HepG2 (cell line): ENCODE measurements at regions not wholly inside any gene's neighbourhood (a gene's known extent, or its start where the extent isn't known, plus 50 kb on each side); places are given as distances from the start of the nearest gene placed in this dataset.

Experiments
- AKAP8 ChIP-seq: sonication (generic); formaldehyde crosslinking; IDR thresholded peaks from 2 replicates; pipeline ENCODE4 v1.5.1; 2020; ENCODE audit warnings: mild to moderate bottlenecking, missing genetic modification reagents
- FOXA1 ChIP-seq, 2 experiments: fragments of 450-650 bp in 1 of 2; sonication (generic) in 1 of 2; formaldehyde crosslinking in 1 of 2; IDR thresholded peaks; 2 replicates each; pipeline versions ENCODE4 v1.4.0 to v1.6.1; 2016 to 2020; ENCODE audit warnings: missing genetic modification reagents in 1 of 2
- FOXP1 ChIP-seq, 2 experiments: fragments of 450-650 bp in 1 of 2; IDR thresholded peaks; 2 replicates each; pipeline ENCODE4 v1.6.1; 2017 to 2018; ENCODE audit warnings: antibody characterized with exemption in 1 of 2
- HOXD1 ChIP-seq: sonication (generic); formaldehyde crosslinking; IDR thresholded peaks from 2 replicates; pipeline ENCODE4 v1.5.0; 2020; ENCODE audit warnings: missing genetic modification reagents
- NBN ChIP-seq: fragments of 450-650 bp; conservative IDR thresholded peaks from 2 replicates; pipeline ENCODE4 v1.6.1; 2017
- PAX8 ChIP-seq: sonication (generic); formaldehyde crosslinking; IDR thresholded peaks from 2 replicates; pipeline ENCODE4 v1.8.0; 2022; ENCODE audit warnings: mild to moderate bottlenecking, missing genetic modification reagents, borderline replicate concordance
- PRMT3 ChIP-seq: sonication (generic); formaldehyde crosslinking; IDR thresholded peaks from 2 replicates; pipeline ENCODE4 v1.8.1; 2022; ENCODE audit warnings: low read depth, mild to moderate bottlenecking, moderate library complexity, missing genetic modification reagents, borderline replicate concordance
- RARA ChIP-seq: IDR thresholded peaks from 2 replicates; pipeline ENCODE4 v1.6.1; 2016; ENCODE audit warnings: missing genetic modification reagents, missing compliant biosample characterization
- TARDBP ChIP-seq: sonication (generic); formaldehyde crosslinking; IDR thresholded peaks from 2 replicates; pipeline ENCODE4 v1.8.0; 2022; ENCODE audit warnings: mild to moderate bottlenecking, missing genetic modification reagents
- TGIF2 ChIP-seq: IDR thresholded peaks from 2 replicates; pipeline ENCODE4 v1.6.1; 2016; ENCODE audit warnings: control low read depth, missing compliant biosample characterization
- ZMYM3 ChIP-seq: sonication (generic); formaldehyde crosslinking; IDR thresholded peaks from 2 replicates; pipeline ENCODE4 v1.5.1; 2020; ENCODE audit warnings: mild to moderate bottlenecking, missing genetic modification reagents
- ZNF331 ChIP-seq: sonication (generic); formaldehyde crosslinking; IDR thresholded peaks from 2 replicates; pipeline ENCODE4 v1.4.0; 2020; ENCODE audit warnings: missing genetic modification reagents
- ZNF674 ChIP-seq: sonication (generic); formaldehyde crosslinking; IDR thresholded peaks from 2 replicates; pipeline ENCODE4 v1.5.0; 2020; ENCODE audit warnings: low read depth, mild to moderate bottlenecking, missing genetic modification reagents
- ZNF766 ChIP-seq: sonication (generic); formaldehyde crosslinking; IDR thresholded peaks from 2 replicates; pipeline ENCODE4 v1.5.0; 2020; ENCODE audit warnings: missing genetic modification reagents, borderline replicate concordance
- ZSCAN21 ChIP-seq: sonication (generic); formaldehyde crosslinking; IDR thresholded peaks from 2 replicates; pipeline ENCODE4 v1.8.0; 2022; ENCODE audit warnings: mild to moderate bottlenecking, missing genetic modification reagents, moderate library complexity, borderline replicate concordance
- TF ChIP-seq, protein P1 (sequence below): IDR thresholded peaks from 2 replicates; pipeline ENCODE4 v1.6.1; 2016; ENCODE audit warnings: low read depth
- TF ChIP-seq, protein P2 (sequence below): sonication (generic); formaldehyde crosslinking; IDR thresholded peaks from 2 replicates; pipeline ENCODE4 v1.4.0; 2020; ENCODE audit warnings: low read depth, mild to moderate bottlenecking, missing genetic modification reagents
- TF ChIP-seq, protein P3 (sequence below): sonication (generic); formaldehyde crosslinking; IDR thresholded peaks from 2 replicates; pipeline ENCODE4 v1.8.1; 2023; ENCODE audit warnings: mild to moderate bottlenecking, missing genetic modification reagents
- TF ChIP-seq, protein P4 (sequence below): sonication (generic); formaldehyde crosslinking; IDR thresholded peaks from 2 replicates; pipeline ENCODE4 v1.8.1; 2023; ENCODE audit warnings: missing genetic modification reagents, mild to moderate bottlenecking, borderline replicate concordance
- TF ChIP-seq, protein P5 (sequence below): sonication (generic); formaldehyde crosslinking; IDR thresholded peaks from 2 replicates; pipeline ENCODE4 v1.5.0; 2020; ENCODE audit warnings: mild to moderate bottlenecking, missing genetic modification reagents, moderate library complexity

DNA sequence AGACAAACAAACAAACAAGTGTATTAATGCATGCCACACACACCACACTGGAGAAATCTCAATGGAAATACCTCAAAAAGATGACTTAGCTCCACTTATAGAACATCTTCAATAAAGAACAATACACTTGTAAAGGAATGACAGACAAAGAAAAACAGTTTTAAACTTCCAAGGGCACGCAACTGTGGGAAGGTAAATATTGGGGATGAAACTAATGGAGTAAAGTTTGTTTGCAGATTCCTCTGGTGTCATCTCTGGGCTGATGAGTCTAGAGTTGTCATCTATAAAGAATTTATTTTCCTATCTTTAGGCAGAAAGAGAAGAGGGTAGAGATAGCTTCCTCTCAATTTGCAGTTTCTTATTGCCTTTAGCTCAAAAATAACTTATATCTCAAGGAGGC, 144.0 kb upstream of the ZC3H15 start (continued):
- TF ChIP-seq, protein P1, sequence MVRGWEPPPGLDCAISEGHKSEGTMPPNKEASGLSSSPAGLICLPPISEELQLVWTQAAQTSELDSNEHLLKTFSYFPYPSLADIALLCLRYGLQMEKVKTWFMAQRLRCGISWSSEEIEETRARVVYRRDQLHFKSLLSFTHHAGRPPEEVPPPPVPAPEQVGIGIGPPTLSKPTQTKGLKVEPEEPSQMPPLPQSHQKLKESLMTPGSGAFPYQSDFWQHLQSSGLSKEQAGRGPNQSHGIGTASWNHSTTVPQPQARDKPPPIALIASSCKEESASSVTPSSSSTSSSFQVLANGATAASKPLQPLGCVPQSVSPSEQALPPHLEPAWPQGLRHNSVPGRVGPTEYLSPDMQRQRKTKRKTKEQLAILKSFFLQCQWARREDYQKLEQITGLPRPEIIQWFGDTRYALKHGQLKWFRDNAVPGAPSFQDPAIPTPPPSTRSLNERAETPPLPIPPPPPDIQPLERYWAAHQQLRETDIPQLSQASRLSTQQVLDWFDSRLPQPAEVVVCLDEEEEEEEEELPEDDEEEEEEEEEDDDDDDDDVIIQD (CRISPR knock-in tag), result peak; percentile 84; the same call in 1 of the 2 replicates
- no peak for TF ChIP-seq ZNF766 (CRISPR knock-in tag)
- TF ChIP-seq ZNF674, result no peak
- no peak for TF ChIP-seq NBN
- no peak for TF ChIP-seq HOXD1 (CRISPR knock-in tag)
- TF ChIP-seq PRMT3, result no peak
- TF ChIP-seq, protein P2, sequence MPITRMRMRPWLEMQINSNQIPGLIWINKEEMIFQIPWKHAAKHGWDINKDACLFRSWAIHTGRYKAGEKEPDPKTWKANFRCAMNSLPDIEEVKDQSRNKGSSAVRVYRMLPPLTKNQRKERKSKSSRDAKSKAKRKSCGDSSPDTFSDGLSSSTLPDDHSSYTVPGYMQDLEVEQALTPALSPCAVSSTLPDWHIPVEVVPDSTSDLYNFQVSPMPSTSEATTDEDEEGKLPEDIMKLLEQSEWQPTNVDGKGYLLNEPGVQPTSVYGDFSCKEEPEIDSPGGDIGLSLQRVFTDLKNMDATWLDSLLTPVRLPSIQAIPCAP (CRISPR knock-in tag), result no peak
- no peak for TF ChIP-seq FOXP1 (IDR thresholded peaks at IDR 0.05)
- TF ChIP-seq FOXP1 (CRISPR knock-in tag; IDR thresholded peaks at IDR 0.05), result peak; percentile 41
- no peak for TF ChIP-seq ZNF331 (CRISPR knock-in tag)
- TF ChIP-seq TGIF2 (CRISPR knock-in tag), result no peak
- TF ChIP-seq PAX8 (CRISPR knock-in tag), result no peak
- TF ChIP-seq, protein P3, sequence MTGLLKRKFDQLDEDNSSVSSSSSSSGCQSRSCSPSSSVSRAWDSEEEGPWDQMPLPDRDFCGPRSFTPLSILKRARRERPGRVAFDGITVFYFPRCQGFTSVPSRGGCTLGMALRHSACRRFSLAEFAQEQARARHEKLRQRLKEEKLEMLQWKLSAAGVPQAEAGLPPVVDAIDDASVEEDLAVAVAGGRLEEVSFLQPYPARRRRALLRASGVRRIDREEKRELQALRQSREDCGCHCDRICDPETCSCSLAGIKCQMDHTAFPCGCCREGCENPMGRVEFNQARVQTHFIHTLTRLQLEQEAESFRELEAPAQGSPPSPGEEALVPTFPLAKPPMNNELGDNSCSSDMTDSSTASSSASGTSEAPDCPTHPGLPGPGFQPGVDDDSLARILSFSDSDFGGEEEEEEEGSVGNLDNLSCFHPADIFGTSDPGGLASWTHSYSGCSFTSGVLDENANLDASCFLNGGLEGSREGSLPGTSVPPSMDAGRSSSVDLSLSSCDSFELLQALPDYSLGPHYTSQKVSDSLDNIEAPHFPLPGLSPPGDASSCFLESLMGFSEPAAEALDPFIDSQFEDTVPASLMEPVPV, result no peak
- no peak for TF ChIP-seq ZSCAN21
- 0 out of 2 replicates have a peak, but pooled peaks have one; percentile 32 for TF ChIP-seq FOXA1 (IDR thresholded peaks at IDR 0.05)
- TF ChIP-seq FOXA1 (CRISPR knock-in tag; IDR thresholded peaks at IDR 0.05), result peak; percentile 43; the same call in 1 of the 2 replicates
- TF ChIP-seq AKAP8 (CRISPR knock-in tag), result no peak
- no peak for TF ChIP-seq ZMYM3 (CRISPR knock-in tag)
- no peak for TF ChIP-seq TARDBP (CRISPR knock-in tag)
- TF ChIP-seq, protein P4, sequence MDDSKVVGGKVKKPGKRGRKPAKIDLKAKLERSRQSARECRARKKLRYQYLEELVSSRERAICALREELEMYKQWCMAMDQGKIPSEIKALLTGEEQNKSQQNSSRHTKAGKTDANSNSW (CRISPR knock-in tag), result no peak
- TF ChIP-seq RARA (CRISPR knock-in tag), result peak; percentile 45; the same call in 1 of the 2 replicates
- TF ChIP-seq, protein P5, sequence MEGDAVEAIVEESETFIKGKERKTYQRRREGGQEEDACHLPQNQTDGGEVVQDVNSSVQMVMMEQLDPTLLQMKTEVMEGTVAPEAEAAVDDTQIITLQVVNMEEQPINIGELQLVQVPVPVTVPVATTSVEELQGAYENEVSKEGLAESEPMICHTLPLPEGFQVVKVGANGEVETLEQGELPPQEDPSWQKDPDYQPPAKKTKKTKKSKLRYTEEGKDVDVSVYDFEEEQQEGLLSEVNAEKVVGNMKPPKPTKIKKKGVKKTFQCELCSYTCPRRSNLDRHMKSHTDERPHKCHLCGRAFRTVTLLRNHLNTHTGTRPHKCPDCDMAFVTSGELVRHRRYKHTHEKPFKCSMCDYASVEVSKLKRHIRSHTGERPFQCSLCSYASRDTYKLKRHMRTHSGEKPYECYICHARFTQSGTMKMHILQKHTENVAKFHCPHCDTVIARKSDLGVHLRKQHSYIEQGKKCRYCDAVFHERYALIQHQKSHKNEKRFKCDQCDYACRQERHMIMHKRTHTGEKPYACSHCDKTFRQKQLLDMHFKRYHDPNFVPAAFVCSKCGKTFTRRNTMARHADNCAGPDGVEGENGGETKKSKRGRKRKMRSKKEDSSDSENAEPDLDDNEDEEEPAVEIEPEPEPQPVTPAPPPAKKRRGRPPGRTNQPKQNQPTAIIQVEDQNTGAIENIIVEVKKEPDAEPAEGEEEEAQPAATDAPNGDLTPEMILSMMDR, result no peak
